RPMI8226 (cell line): ENCODE measurements at regions not wholly inside any gene's neighbourhood (a gene's known extent, or its start where the extent isn't known, plus 50 kb on each side); places are given as distances from the start of the nearest gene placed in this dataset.

Experiments
- DNase-seq: peaks from one replicate; pipeline ENCODE4 v3.0.0-alpha.2; 2015

DNA sequence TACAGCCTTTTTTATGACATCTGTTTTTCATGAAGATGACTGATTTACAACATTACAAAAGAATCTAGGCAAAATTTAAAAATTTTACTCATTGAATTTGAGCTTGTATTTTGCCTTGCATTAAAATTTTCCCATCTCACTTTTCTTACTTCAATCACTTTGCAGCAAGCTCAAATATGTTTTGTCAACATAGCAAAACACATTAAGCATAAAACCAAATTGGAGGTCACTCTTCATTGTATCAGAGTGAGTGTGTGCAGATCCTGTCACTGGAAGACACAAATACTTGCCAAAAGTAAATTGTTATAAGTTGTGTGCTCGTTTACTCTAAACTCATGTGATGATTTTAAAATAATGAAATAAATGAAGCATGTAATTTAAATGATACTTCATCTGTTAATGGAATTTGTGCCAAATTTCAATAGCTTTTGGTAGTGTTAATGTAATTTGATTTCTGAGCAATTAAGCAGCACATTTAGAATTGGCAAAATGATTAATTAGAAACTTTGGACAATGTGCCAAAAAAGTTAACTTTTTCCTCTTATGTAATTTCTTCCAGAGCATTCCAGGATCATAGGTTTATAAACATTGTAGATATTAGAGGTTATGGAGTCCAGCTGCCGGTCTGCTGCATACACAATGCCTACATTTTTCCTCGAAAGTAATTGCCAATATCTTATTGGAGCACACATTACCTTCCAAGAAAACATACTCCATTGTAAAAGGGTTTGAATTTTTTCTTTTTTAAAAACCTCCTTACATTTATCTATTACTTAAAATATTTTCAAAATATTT is 1078.2 kb upstream of the LRRTM3 start:
- no peak for DNase-seq

DNA sequence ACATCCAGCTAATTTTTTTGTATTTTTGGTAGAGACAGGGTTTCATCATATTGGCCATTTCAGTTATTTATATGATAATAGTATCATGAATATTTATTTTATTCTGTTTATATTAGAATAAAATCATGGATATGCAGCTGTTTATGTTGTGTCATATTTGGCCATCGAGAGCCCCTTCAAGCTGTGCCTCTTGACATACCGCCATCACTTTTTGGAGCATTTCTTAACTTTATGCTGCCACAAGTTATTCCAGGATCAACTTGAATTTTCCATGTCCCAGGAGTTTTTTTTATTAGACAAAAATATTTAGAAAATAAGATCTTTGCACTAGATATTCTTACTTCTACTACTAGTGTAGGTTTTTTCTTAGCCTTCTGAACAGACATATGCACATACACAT is 1067.0 kb upstream of the LRRTM3 start:
- no peak for DNase-seq

DNA sequence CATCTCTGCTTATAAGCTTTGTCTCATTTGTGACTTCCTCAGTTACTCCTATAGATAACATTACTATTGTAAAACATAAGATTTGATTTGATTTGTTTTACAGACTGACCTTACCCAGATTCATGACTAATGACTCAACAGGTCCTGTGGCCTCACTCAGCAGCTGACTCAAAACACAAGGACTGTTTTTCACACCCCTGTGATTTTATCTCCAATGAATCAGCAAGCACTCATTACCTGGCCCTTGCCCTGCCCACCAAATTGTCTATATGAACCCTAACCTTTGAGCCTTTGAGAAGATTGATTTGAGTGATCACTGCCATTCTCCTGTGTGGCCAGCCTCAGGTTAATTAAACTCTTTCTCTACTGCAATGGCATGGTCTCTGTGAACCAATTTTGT is 1064.6 kb upstream of the LRRTM3 start:
- DNase-seq: no peak
